ENCODE measurements at regions not wholly inside any gene's neighbourhood (a gene's known extent, or its start where the extent isn't known, plus 50 kb on each side); places are given as distances from the start of the nearest gene placed in this dataset.

DNA sequence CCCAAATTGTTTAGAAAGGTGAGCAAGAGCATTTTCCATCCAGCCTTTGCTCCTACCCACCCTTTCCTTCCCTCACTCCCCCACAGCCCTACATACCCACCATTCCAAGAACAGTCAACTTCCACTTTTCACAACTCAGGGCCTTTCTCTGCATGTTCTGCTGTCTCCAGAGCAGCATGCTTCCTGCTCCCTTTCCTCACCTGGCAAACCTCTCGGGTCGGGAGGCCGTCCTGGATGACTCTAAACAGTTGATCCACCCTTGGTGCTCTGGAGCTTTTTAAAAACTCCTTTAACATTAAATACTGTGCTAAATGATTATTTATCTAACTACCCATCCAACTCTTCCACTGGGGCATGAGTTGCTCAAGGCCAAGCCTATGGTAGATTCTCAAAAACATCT is 200.6 kb downstream of the SETD4 start:
- no peak for DNase-seq (ENCODE audit: low spot score)
- ATAC-seq: no peak
- intact Hi-C loops (cut with DNase I): loop anchor here (5.0 kb wide), 1 partner anchor 903 kb away; no protein-coding TSS in a partner anchor

- intact Hi-C loops (cut with DNase I): loop anchor here (5.0 kb wide), 1 partner anchor 905 kb away; no protein-coding TSS in a partner anchor
These were observed 203.2 kb downstream of the SETD4 start for GRCh38 chr21:35857095-35857494.

GRCh38 chr21:35855484-35855883 is 204.8 kb downstream of the SETD4 start:
- intact Hi-C loops (cut with DNase I): loop anchor here (5.0 kb wide), 1 partner anchor 907 kb away; no protein-coding TSS in a partner anchor
- ATAC-seq: no peak
- no peak for DNase-seq (ENCODE audit: low spot score)

More at GRCh38 chr21:35857095-35857494, 203.2 kb downstream of the SETD4 start:
- peak; percentile 61 for ATAC-seq
- DNase-seq (ENCODE audit: low spot score): no peak

- intact Hi-C loops (cut with DNase I): no loop called here
- DNase-seq (ENCODE audit: low spot score) (no peak), ATAC-seq (no peak)
These were observed 206.0 kb downstream of the SETD4 start for GRCh38 chr21:35854281-35854680.

DNA sequence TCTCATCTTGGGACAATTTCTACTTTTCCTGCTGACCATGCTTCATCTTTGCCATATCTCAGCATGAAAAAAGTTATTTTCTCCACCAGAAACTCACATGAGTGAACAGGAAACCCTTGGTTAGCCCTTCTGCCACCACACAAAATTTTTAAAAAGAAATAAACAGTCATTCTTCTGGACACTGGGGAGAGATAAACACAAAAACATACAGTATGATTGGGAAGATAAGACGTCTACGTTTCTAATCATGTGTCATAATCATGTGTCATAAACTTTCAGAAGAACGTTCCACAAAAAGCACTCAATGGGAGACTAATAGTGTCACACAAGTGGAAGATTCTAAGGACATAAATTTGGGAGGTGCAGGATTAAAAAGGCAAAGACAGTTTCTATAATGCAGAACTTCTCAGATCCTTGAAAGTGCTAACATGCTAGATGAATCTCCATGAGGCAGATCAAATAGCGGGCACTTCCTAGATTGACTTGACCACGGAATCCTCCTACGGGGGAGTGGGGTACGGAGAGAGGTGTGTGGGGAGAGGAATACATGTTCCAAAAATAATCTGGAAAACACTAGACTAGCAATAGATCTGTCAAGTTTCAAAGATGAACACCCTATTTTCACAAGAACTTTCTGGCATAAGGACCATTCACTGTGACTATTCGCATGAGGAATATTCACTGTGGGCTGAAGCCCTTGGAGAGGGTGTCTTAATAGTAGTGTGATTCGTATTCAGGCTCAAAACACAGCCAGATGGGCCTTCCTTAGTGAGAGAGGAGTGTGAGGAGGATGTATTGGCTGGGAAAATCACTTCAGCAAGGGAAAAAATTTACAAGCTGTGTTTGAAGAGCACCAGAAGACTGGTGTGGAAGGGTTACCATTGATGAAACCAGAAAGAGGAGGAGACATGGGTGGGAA is 206.7 kb downstream of the SETD4 start:
- DNase-seq (ENCODE audit: low spot score): no peak
- intact Hi-C loops (cut with DNase I): no loop called here

DNA sequence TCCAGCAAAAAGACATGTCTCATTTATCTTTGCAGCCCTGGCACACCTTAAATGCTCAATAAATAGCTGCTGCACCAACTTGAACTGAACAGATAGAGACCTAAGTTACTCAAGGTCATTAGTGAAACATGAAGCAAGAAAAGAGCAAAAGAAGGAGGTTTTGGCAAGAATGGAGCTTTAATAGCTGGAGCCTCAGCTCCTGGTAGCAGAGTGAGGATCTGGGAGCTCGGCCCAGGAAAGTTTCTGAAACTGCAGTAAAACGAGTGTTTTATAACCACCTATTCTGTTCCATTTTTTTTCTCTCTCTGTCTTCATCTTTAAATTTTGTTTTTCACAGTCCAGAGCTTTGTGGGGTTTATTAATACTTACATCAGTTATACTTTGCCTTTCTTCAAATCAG is 207.5 kb downstream of the SETD4 start:
- DNase-seq (ENCODE audit: low spot score) (no peak), ATAC-seq (peak; percentile 53)
- intact Hi-C loops (cut with DNase I): no loop called here

More for the DNA sequence above, 206.7 kb downstream of the SETD4 start:
- no peak for ATAC-seq

GRCh38 chr21:35850542-35851103 is 209.7 kb downstream of the SETD4 start:
- no peak for DNase-seq (ENCODE audit: low spot score)
- intact Hi-C loops (cut with DNase I): no loop called here
- peak; percentile 50 for ATAC-seq

DNA sequence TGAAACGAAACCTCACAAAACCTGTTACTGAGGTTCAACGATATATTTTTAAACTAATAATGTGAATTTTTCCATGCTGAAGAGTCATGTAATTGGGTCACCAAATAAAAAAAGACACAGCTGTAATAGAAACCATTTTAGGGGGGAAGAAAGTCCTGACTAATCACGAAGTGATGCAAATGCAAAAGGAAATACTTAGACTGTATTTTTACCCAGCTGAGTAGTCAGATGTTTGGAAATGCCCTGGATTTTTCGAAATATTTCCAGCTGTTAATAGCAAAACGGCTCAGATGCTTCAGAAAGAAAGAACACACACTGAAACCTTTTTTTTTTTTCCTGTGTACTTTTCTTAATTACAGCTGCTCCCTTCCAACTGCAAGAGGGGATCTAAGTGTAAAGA is 210.3 kb downstream of the SETD4 start:
- intact Hi-C loops (cut with DNase I): no loop called here
- ATAC-seq: peak; percentile 85
- DNase-seq (ENCODE audit: low spot score): no peak

- intact Hi-C loops (cut with DNase I): no loop called here
- no peak for DNase-seq (ENCODE audit: low spot score)
These were observed 211.2 kb downstream of the SETD4 start for GRCh38 chr21:35849144-35849543.

GRCh38 chr21:35843911-35844667 is 216.2 kb downstream of the SETD4 start:
- ATAC-seq: peak; percentile 80
- DNase-seq (ENCODE audit: low spot score): no peak

More at GRCh38 chr21:35849144-35849543, 211.2 kb downstream of the SETD4 start:
- ATAC-seq: no peak

DNA sequence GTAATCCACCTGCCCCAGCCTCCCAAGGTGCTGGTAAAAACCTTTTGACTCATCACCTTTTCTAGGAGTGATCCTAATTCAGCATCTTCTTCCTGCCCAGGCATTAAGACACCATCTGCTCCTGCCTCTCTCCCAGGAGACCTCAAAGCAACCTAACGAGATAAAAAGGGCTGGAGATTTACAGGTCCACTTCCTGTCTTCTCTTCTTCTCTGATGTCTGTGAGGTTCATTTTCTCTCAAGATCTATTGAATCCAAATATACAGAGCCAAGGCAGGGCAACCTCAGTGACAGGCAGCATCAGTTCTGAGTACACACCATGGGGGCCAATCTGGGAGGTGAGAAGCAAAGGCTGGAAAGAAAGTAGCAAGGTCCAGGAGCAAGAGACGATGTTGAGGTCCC is 219.4 kb downstream of the SETD4 start:
- intact Hi-C loops (cut with DNase I): no loop called here
- ATAC-seq: no peak
- DNase-seq (ENCODE audit: low spot score): no peak

More at GRCh38 chr21:35843911-35844667, 216.2 kb downstream of the SETD4 start:
- intact Hi-C loops (cut with DNase I): no loop called here

DNA sequence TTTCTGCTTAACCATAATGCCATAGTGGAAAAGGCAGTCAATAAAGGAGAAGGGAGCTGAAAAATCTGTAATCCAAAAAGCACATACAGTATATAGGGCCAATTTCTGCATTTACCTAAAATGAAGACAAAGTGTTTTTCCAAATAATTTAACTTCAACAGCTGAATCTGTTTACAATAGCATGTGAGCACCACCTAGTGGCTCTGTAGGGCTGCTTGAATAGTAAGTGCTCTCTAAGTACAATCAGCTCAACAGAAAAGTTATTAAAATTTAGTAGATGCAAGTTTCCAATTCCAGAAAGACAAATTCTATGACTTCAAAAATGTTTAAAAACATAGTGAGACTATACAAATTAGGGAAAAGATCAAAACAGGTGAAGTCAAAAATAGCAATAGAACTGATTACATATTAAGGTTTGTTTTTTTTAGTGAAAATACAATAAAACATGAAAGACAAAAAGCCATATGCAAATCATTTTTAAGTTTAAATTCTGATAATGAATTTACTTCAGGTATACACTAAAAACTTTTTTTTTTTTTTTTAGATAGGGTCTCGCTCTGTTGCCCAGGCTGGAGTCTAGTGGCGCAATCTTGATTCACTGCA is 220.0 kb downstream of the SETD4 start:
- intact Hi-C loops (cut with DNase I): no loop called here
- DNase-seq (ENCODE audit: low spot score): peak; percentile 80
- peak; percentile 69 for ATAC-seq

DNA sequence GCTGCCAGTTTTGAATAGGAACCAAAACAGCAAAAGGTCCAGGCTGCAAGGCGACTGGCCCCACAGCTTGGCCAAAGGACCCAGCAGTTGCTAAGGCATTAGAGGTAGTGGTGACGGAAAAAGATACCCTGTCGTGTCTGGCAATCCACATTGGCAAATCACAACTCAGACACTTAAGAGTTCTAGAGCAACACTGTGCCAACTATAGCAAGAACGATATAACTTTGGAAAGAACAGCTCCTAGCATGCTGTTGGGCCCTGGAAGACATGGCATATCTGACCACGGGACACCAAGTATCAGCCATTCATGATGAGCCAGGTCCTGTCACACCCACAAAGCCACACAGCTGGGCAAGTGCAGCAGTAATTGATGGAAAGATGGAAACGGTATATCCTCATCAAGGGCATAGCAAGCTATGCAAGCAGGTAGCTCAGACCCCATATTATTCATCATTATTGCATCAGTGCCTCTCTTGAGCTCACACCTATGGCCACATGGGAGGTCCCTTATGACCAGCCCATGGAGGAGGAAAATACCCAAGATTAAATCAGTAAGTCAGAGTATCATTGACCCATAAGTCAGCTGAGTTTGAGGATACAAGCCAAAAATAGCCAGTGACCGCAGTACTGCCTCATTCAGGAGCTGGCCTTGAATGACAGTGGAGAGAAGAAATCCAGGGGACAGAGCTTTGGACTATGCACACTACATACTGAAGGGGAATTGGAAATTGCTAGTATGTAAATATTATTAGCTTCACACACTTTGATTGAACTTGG is 221.2 kb downstream of the SETD4 start:
- intact Hi-C loops (cut with DNase I): no loop called here
- no peak for ATAC-seq
- no peak for DNase-seq (ENCODE audit: low spot score)

- intact Hi-C loops (cut with DNase I): no loop called here
These were observed 222.0 kb downstream of the SETD4 start for GRCh38 chr21:35838350-35838749.

DNA sequence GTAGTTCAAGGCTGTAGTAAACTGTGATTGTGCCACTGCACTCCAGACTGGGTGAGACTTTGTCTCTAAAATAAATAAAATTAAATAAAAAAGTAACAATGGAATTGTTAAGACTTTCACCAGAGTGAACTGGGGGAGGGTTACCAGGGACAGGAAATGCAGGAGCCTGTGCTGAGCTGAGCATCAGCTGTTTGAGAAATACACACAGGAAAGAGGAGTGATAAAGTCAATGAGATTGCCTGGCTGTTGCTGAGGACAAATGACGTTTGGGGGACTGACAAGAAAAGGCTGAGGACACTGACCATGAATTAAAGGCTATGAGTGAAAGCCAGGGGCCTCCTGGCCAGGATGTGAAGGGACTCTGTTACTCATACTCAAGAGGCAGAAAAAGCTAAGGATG is 226.3 kb downstream of the SETD4 start:
- DNase-seq (ENCODE audit: low spot score) (no peak), ATAC-seq (no peak)
- intact Hi-C loops (cut with DNase I): no loop called here

More at GRCh38 chr21:35838350-35838749, 222.0 kb downstream of the SETD4 start:
- ATAC-seq (peak; percentile 6), DNase-seq (ENCODE audit: low spot score) (no peak)

GRCh38 chr21:35833388-35833787 is 226.9 kb downstream of the SETD4 start:
- DNase-seq (ENCODE audit: low spot score) (no peak), ATAC-seq (no peak)
- intact Hi-C loops (cut with DNase I): no loop called here

GRCh38 chr21:35831230-35831629 is 229.1 kb downstream of the SETD4 start:
- ATAC-seq: no peak
- intact Hi-C loops (cut with DNase I): no loop called here
- no peak for DNase-seq (ENCODE audit: low spot score)

DNA sequence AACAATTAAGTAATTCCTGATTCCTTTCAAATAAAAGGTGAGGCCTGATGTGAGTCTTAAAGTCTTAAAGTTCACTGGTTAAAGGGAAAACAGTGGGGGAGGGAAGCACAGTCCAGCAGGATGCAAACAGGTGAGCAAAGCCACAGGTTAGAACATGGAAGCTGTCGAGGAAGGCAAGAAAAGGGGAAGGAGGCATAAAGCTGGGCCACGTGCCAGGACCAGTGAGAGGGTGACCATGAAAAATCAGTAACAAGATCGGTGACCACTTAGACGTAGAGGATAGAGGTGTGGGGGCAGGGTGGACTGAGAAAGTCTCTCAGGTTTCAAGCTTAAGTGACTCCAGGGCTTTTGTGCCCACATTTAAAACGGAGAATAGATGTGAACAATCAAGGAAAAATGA is 231.3 kb downstream of the SETD4 start:
- DNase-seq (ENCODE audit: low spot score) (no peak), ATAC-seq (no peak)
- intact Hi-C loops (cut with DNase I): no loop called here
